OCI-LY3 (cell line): ENCODE measurements at regions not wholly inside any gene's neighbourhood (a gene's known extent, or its start where the extent isn't known, plus 50 kb on each side); places are given as distances from the start of the nearest gene placed in this dataset.

Experiments used
- CTCF ChIP-seq: fragments of 200-600, 300-600 bp; sonication (generic); IDR thresholded peaks from 2 replicates; pipeline ENCODE4 v1.5.1; 2014; ENCODE audit warnings: antibody characterized with exemption, low read length, low read depth
- EZH2phosphoT487 ChIP-seq: fragments of 200-600 bp; shearing (Covaris generic); IDR thresholded peaks from 2 replicates; pipeline ENCODE4 v1.6.1; 2018; ENCODE audit warnings: antibody characterized with exemption, mixed run types, low read depth

DNA sequence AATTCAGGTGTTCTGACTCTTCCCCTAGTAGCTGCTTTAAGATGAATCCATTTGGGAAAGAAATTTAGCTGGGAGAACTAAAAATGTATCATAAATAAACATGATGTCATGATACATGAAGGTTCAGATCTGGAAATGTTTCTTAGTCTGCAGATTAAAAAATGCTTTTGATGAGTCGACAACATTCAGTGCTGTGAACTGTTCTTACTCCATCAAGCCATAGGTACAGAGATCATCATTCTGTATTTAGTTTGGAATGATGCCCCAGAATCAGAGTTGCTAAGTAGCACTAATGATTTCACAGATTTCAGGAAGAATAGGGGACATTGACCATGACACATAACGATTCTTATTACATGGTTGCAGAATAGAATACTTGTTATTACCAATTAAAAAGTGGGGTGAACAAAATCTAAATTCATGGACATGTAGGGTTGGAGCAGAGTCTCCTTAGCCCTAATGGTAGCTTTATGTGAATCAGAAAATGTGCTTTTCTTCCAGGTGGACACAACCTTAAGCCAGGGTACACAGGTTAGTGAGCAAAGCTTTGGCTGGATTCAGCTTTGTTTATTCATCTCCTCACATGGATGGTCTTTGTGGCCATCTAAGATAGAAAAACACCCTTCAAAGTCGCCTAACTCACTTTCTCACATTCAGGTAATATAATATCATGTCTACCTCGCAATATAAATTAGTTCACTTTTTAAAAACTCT is 205.4 kb upstream of the SEL1L start:
- TF ChIP-seq CTCF (no peak), EZH2phosphoT487 (no peak)
